HepG2 (cell line): ENCODE measurements at regions not wholly inside any gene's neighbourhood (a gene's known extent, or its start where the extent isn't known, plus 50 kb on each side); places are given as distances from the start of the nearest gene placed in this dataset.

ENCODE experiments used
- DZIP1 ChIP-seq: sonication (generic); formaldehyde crosslinking; IDR thresholded peaks from 2 replicates; pipeline ENCODE4 v1.5.0; 2020; ENCODE audit warnings: mild to moderate bottlenecking, missing genetic modification reagents
- ELF4 ChIP-seq: sonication (generic); formaldehyde crosslinking; IDR thresholded peaks from 2 replicates; pipeline ENCODE4 v1.5.0; 2020; ENCODE audit warnings: missing genetic modification reagents, mild to moderate bottlenecking, moderate library complexity, borderline replicate concordance
- FOSL1 ChIP-seq: sonication (generic); formaldehyde crosslinking; IDR thresholded peaks from 2 replicates; pipeline ENCODE4 v1.9.0; 2021; ENCODE audit warnings: missing genetic modification reagents, borderline replicate concordance
- HMGXB4 ChIP-seq, 2 experiments: sonication (generic) in 1 of 2; formaldehyde crosslinking in 1 of 2; IDR thresholded peaks; 2 replicates each; pipeline versions ENCODE4 v1.4.0 to v1.6.1; 2018 to 2020; ENCODE audit warnings: missing genetic modification reagents in 2 of 2, borderline replicate concordance in 1 of 2, low read depth in 1 of 2, mild to moderate bottlenecking in 1 of 2, missing biosample characterization in 1 of 2
- HNF4G ChIP-seq, 2 experiments: sonication (generic) in 1 of 2; formaldehyde crosslinking in 1 of 2; IDR thresholded peaks; 2 replicates each; pipeline versions ENCODE4 v1.4.0 to v1.6.1; 2011 to 2020; ENCODE audit warnings: borderline replicate concordance in 2 of 2, low read depth in 2 of 2, mild to moderate bottlenecking in 2 of 2, low read length in 1 of 2, missing genetic modification reagents in 1 of 2, moderate library complexity in 1 of 2
- KDM1A ChIP-seq: IDR thresholded peaks from 2 replicates; pipeline ENCODE4 v1.6.1; 2016; ENCODE audit warnings: missing compliant biosample characterization
- RNF2 ChIP-seq: fragments of 450-650 bp; conservative IDR thresholded peaks from 2 replicates; pipeline ENCODE4 v1.6.1; 2016; ENCODE audit warnings: low read depth
- SMARCE1 ChIP-seq: fragments of 450-650 bp; IDR thresholded peaks from 2 replicates; pipeline ENCODE4 v1.6.1; 2017; ENCODE audit warnings: borderline replicate concordance
- SUZ12 ChIP-seq: fragments of 150-350 bp; IDR thresholded peaks from 2 replicates; pipeline ENCODE4 v1.6.1; 2014; ENCODE audit warnings: low read depth, low read length
- TBP ChIP-seq: sonication (generic); formaldehyde crosslinking; IDR thresholded peaks from 2 replicates; pipeline ENCODE4 v1.5.0; 2020; ENCODE audit warnings: missing genetic modification reagents

GRCh38 chr1:4016351-4017130 lies 116.5 kb upstream of the C1orf174 start:
- TF ChIP-seq HMGXB4 (CRISPR knock-in tag; IDR thresholded peaks at IDR 0.05; ENCODE audit: borderline replicate concordance in 1 of 2, low read depth in 1 of 2): no peak
- TF ChIP-seq FOSL1 (CRISPR knock-in tag): no peak
- TF ChIP-seq RNF2: no peak
- no peak for TF ChIP-seq SMARCE1
- TF ChIP-seq TBP (CRISPR knock-in tag): no peak
- no peak for TF ChIP-seq SUZ12
- TF ChIP-seq ELF4 (CRISPR knock-in tag): no peak
- TF ChIP-seq HNF4G (IDR thresholded peaks at IDR 0.05; ENCODE audit: borderline replicate concordance, low read depth, low read length): no peak
- TF ChIP-seq HNF4G (CRISPR knock-in tag; IDR thresholded peaks at IDR 0.05; ENCODE audit: borderline replicate concordance, low read depth): no peak
- TF ChIP-seq DZIP1: no peak
- no peak for TF ChIP-seq KDM1A
